DMS79 (cell line): ENCODE measurements at regions not wholly inside any gene's neighbourhood (a gene's known extent, or its start where the extent isn't known, plus 50 kb on each side); places are given as distances from the start of the nearest gene placed in this dataset.

Experiments used
- DNase-seq: peaks from one replicate; lab custom pipeline; 2025; lab: John Stamatoyannopoulos, UW

- no peak for DNase-seq
These were observed 229.6 kb upstream of the STARD13 start for GRCh38 chr13:33515146-33515545.

- peak; percentile 10 for DNase-seq
These were observed 232.9 kb upstream of the STARD13 start for GRCh38 chr13:33518452-33518851.

DNA sequence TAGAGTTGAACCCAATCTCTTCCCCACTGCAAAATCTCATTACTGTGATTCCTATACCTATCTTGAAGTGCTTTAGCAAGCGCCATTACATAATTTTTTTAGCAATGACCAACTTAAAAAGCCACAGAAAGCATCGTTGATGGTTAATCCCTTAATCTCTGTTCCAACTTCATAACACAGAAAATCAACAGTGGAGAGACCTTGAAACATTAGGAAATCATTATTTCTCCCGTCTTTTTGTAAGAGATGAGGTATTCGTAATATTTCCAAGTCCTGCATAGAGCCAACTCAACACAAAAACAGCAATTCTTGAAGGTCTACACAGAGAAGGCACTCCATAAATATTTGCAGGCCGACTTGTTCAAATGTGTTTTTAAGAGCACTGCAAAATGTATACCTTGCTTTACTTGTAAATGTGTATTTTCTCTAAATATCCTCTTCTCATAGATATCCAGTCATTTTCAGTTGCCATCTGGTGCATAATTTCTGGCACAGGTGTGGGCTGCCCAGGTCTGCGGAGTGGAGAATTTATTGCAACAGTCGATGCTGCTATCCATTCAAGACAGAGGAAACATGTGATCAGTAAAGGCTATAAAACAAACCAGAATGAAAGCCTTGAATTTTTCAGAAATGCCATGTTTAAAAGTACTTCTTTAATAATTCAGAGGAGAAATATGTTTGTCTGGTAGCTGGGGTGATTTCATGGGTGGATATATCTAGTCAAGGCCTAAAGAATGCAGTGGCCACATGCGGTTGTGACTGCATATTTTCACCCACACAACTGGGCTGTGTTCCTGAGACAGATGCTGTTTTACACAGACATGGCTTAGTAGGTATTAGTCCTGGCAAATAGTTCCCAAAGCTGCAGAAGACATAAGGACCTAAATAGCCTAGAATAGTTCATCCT is 234.3 kb upstream of the STARD13 start:
- DNase-seq: no peak

DNA sequence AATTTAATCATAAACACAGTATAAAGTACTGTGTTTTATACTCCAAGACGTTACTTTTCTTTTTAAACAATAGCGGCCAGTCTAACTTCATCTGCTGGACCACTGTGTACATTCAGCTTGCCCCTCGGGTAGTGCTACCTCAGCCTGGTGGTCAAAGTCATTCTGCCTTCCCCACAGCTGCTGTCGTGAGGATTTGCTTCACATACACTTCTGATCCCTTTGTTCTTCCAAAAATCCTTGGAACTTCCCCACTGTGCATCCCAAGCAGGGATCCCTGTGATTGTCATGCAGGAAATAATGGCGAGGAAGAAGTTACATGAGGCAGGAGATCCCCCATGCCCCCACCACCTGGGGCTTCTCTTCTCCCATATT is 234.9 kb upstream of the STARD13 start:
- DNase-seq: no peak

DNA sequence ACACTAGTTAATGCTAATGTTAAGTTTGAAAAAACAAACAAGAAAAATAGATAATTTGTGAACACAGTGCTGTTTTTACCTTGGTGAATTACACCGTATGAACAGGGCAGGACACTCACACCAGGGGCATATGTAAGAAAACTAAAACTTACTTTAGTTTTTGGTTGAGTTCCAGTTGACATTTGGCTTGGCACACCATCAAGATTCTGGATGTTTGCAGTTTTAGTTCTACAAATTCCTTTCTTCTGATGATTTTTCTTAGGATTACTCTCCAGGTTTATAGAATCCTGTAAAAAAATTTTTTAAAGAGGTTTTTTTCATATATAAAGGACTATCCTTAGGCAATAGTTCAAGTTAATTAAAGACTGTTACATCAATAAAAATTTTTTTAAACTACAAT is 238.5 kb upstream of the STARD13 start:
- no peak for DNase-seq

DNA sequence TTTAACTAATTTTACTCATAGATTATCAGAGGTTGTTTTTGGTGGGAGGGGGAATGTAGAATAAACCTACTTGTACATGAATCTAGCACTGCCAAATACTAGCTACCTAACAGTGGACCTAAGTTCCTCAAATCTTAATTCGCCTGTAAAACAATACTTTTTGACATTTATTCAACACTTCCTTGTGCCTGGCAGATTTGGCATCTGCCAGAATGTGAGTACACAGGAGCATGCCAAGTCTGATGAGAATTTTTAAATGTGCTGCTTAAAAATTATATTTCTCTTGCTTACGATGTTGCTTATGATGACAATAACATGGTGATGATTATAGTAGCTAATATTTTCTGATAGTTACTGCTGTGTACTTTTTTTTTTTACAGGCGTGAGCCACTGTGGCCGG is 240.2 kb upstream of the STARD13 start:
- DNase-seq: no peak

- DNase-seq: no peak
These were observed 241.2 kb upstream of the STARD13 start for GRCh38 chr13:33526718-33527117.

DNA sequence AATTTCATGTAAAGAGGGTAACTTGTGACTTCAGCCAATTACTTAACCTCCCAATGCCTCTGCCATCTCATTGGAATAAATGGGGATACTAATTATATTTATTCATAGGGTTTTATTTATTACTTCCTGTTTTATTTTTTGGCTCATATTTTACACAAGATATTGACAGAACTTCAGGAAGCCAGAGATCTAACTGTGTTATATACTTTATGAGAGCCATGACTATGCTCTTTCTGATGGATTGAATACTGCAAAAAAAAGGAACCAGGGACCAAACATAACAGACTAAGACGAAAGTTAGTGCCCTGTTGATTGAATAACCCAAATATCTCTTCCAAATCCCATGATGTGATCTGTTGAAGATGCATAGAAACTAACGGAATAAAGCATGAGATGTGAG is 243.3 kb upstream of the STARD13 start:
- no peak for DNase-seq

DNA sequence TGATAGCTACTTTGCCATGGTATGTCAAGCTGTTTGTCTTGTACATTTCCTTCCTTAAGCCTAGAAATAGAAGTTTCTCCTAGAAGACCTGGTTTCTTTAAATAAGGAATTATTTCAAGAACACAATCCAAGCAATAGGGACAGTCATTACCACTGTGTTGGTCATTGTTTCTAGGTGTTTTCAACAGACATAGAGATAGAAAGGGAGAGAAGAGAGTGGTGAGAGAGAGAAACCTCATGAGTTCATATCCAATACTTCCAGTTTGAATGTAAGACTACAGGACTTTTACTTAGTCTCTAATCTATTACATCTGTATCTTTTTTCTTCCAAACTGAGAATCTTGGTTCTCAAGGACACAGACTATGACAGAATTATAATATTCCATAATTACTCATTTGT is 245.9 kb upstream of the STARD13 start:
- DNase-seq: no peak

GRCh38 chr13:33535061-33535460 is 249.5 kb upstream of the STARD13 start:
- DNase-seq: no peak

- DNase-seq: no peak
These were observed 251.0 kb upstream of the STARD13 start for GRCh38 chr13:33536601-33537000.

DNA sequence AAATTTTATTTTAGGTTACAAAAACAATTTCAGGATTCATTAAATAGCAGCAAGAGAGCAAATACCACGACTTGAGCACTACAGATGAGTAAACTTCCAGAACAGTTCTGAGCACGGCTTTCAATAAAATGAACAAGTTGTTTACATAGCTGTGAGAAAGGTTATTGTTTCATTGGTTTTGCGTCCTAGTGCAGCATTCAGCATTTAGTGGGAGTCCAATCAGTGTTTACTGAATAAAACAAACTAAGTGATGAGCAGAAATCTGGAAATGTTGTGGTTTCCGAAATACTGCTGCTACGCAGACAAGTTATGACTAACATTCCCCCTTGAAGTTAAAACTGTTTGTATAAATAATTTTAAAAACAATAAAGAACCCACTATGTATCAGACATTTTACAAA is 251.5 kb upstream of the STARD13 start:
- DNase-seq: no peak

GRCh38 chr13:33537676-33538075 is 252.1 kb upstream of the STARD13 start:
- DNase-seq: no peak

- DNase-seq: no peak
These were observed 255.9 kb upstream of the STARD13 start for GRCh38 chr13:33541456-33541855.

DNA sequence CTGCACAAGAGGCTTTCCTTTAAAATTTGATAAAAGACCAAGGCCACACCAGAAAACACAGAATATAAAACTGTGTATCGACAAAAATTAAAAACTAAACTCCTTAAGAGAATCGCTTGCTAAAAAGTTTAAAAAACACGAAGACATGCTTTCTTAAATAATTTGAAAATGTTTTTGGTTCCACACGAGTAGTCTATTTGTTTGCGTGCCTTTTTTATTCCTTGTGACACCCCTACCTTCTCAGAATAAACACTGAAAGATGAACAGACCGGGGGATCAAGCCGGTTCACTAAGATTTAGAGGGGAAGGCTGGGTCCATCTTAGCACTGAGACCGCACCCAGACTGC is 256.4 kb upstream of the STARD13 start:
- no peak for DNase-seq

- DNase-seq: peak; percentile 97
These were observed 256.9 kb upstream of the STARD13 start for GRCh38 chr13:33542309-33543088.

GRCh38 chr13:33543089-33543459 is 257.5 kb upstream of the STARD13 start:
- no peak for DNase-seq

- no peak for DNase-seq
These were observed 258.2 kb upstream of the STARD13 start for GRCh38 chr13:33543631-33544265.

GRCh38 chr13:33544308-33544707 is 258.8 kb upstream of the STARD13 start:
- DNase-seq: no peak

- DNase-seq: no peak
These were observed 259.9 kb upstream of the STARD13 start for GRCh38 chr13:33545492-33545891.

DNA sequence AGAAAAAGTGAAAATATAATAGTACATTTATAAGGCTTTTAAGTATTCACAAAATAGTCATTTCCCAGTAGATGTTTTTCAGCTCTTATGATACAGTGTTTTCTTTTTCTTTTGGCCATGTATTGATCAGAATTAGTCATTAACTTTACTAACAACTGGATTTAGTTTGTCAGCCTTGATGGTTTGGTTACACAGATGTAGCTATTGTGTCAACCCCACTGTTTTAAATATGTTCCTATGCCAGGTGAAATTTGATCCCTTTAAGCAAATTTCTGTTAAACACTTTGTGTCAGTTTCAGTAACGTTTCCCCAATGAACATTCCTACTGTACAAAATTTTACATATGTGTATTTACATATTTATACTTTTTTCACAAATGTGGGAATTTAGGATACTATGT is 261.5 kb upstream of the STARD13 start:
- DNase-seq: no peak

DNA sequence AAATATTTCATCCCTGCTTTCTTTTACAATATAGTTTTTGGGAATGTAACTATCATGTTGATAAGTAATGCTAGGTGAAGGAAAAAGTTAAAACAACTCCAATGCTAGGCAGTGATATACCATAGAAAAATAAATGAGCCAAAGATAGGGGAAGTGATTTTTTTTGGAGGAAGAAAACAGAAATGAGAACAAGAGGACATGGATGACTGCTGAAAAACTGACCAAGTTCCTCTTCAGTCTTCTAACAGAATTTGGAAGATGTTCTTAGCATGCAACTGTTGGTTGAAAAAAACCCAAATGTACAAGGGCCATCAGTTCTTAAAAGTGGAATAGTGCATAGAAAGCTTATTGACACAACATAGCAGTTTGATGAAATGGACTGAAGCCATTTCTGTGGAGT is 262.5 kb upstream of the STARD13 start:
- DNase-seq: no peak

DNA sequence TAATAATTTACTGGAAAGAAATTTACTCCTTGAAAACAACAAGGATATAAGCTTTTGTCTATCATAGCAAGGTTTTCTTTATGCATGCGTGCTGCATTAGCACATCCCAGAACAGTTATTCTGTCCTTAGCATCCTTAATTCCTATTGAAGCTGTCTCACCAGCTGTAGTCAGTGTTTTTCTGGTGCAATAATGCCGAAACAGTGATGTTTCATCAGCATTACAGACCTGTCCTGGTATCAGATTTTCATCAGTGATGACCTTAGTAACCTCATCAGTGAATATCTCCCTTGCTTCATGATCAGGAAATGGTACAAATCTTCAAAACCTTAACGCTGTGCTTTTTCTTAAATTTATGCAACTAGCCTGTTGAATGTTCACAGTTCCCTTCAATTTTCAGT is 264.7 kb upstream of the STARD13 start:
- DNase-seq: no peak
